ENCODE measurements at regions not wholly inside any gene's neighbourhood (a gene's known extent, or its start where the extent isn't known, plus 50 kb on each side); places are given as distances from the start of the nearest gene placed in this dataset.

DNA sequence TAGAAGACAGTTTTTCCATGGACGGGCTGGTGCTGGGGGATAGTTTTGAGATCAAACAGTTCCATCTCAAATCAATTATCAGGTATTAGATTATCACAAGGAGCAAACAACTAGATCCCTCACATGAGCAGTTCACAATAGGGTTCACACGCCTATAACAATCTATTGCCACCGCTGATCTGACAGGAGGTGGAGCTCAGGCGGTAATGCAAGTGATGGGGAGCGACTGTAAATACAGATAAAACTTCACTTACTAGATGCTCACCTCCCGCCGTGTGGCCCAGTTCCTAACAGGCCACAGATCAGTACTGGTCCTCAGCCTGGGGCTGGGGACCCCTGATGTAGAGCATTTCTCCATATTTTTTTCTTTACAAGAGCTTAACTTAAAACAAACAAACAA lies 203.6 kb downstream of the CDH7 start:
- TF ChIP-seq, protein P1, sequence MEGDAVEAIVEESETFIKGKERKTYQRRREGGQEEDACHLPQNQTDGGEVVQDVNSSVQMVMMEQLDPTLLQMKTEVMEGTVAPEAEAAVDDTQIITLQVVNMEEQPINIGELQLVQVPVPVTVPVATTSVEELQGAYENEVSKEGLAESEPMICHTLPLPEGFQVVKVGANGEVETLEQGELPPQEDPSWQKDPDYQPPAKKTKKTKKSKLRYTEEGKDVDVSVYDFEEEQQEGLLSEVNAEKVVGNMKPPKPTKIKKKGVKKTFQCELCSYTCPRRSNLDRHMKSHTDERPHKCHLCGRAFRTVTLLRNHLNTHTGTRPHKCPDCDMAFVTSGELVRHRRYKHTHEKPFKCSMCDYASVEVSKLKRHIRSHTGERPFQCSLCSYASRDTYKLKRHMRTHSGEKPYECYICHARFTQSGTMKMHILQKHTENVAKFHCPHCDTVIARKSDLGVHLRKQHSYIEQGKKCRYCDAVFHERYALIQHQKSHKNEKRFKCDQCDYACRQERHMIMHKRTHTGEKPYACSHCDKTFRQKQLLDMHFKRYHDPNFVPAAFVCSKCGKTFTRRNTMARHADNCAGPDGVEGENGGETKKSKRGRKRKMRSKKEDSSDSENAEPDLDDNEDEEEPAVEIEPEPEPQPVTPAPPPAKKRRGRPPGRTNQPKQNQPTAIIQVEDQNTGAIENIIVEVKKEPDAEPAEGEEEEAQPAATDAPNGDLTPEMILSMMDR (conservative IDR thresholded peaks at IDR 0.05) = no peak
- no peak for TF ChIP-seq EZH2 (IDR thresholded peaks at IDR 0.05; ENCODE audit: low read depth)

All from PC-9 (cell line).